Suprapubic skin (tissue), 3 donors: ENCODE measurements at regions not wholly inside any gene's neighbourhood (a gene's known extent, or its start where the extent isn't known, plus 50 kb on each side); places are given as distances from the start of the nearest gene placed in this dataset.

Source experiments
- CTCF ChIP-seq, 2 donors: fragments of 200-600 bp in 1 of 2; fragments of 450-650 bp in 1 of 2; sonication (generic) in 1 of 2; IDR thresholded peaks; one replicate each; pipeline ENCODE4 v1.5.1; 2016 to 2019; ENCODE audit warnings: antibody characterized with exemption in 2 of 2, mild to moderate bottlenecking in 1 of 2, moderate library complexity in 1 of 2
- EP300 ChIP-seq: sonication (generic); formaldehyde crosslinking; IDR thresholded peaks from one replicate; pipeline ENCODE4 v1.6.1; 2017; ENCODE audit warnings: antibody characterized with exemption

- TF ChIP-seq EP300 (no peak), CTCF (IDR thresholded peaks at IDR 0.05) (no peak)
Measured at GRCh38 chr17:77371117-77371887, 230.5 kb downstream of the SEC14L1 start.
